ENCODE measurements at regions not wholly inside any gene's neighbourhood (a gene's known extent, or its start where the extent isn't known, plus 50 kb on each side); places are given as distances from the start of the nearest gene placed in this dataset.

DNA sequence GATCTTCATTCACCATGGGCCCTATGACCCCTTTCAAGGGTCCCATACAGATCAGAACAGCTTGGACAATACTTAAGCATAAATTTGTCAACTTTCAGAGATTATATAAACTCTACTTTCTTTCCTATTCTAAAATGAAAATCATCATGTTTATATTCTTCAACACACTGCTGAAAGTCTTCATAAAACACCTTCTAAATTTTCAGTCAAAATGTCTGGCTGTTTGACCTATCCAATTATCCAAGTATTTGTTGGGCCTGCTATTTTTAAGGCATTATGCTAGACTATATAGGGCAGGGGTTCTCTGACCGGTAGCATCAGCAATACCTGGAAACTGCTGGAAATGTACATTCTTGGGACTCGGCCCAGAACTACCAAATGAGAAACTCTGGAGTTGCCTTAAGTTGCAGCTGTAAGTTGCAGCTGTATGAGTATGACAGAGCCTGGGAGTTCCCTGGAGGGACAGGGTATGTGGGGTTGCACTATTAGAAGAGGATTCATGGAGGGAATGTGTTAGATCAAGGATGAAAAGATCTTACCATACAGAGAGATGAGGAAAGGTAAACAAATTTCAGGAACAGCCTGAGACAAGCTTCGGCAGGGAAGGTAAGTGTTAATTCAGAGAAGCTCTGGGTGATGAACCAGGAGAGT is 293.0 kb downstream of the ADGB start:
- DNase-seq (no peak), ATAC-seq (no peak)
- H3K4me3 Mint-ChIP-seq = no peak overlapping the region
- no peaks in the 10 kb centered on the region for H3K4me1 Mint-ChIP-seq
- H3K27me3 Mint-ChIP-seq = peaks cover 4% of the 10 kb centered on the region
- no peaks in the 10 kb centered on the region for H3K9me3 ChIP-seq (ENCODE audit: control insufficient read depth, low read length, poor library complexity, severe bottlenecking)
- H3K27ac Mint-ChIP-seq = no peak overlapping the region
- peaks cover 2% of the 10 kb centered on the region for H3K36me3 Mint-ChIP-seq (ENCODE audit: low read depth)

DNA sequence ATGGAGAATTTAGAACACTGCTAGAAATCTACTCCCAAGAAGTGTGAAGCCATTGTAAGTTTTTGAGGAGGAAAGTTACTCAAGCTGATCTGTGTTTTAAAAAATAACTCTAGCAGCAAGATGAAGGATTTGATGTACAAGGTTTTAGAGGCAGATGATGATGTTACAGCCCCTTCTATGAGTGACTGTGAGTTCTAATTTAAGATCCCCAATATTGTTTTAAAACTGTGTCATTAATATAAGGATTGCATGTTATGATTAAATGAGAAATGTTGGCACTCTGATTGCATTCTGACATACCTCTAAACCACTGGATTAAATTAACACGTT is 293.5 kb downstream of the ADGB start:
- Mint-ChIP-seq H3K27ac (no peak overlapping the region), H3K36me3 (ENCODE audit: low read depth) (peaks cover 2% of the 10 kb centered on the region), H3K4me3 (no peak overlapping the region), H3K27me3 (peaks cover 9% of the 10 kb centered on the region), H3K4me1 (no peaks in the 10 kb centered on the region)
- H3K9me3 ChIP-seq (ENCODE audit: control insufficient read depth, low read length, poor library complexity, severe bottlenecking) = no peaks in the 10 kb centered on the region
- DNase-seq (no peak), ATAC-seq (no peak)

DNA sequence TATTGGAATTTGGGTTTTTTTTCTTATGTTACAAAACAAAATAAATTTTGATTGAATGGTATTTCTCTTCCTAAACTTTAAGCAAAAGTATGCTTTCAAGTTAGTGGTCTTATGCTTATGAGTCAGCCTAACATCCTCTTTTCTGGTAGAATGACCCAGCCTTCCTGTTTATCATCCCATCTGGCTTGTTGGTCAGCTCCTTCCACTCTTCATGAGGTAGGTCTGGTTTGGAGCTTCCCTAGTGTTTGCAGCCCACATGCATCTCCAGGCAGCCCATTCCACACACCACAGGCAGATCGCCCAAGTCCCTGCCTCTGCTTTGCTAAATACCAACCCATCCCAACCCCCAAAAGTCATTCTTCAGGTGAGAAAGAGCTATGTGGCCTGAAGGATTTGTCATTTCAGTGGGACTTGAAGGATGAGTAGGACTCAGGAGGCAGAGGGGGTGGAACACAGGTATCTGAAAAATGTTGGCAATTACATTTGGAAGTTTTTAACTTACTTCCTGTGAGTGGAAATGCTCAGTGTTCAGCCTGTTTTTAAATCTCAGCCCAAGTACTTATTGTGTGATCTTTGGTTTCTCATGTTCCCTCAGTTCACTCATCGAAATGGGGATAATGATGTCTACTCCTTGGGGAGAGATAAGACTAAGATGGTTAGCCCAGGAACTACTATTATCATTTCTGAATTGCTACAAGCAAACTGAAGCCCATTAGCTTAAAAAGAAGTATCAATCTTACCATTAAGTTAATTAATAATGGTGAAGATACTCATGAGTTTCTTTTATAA is 294.0 kb downstream of the ADGB start:
- no peak overlapping the region for H3K4me3 Mint-ChIP-seq
- DNase-seq (no peak), ATAC-seq (no peak)
- H3K4me1 Mint-ChIP-seq = no peaks in the 10 kb centered on the region
- H3K27me3 Mint-ChIP-seq = peaks cover 12% of the 10 kb centered on the region
- H3K9me3 ChIP-seq (ENCODE audit: control insufficient read depth, low read length, poor library complexity, severe bottlenecking) = no peaks in the 10 kb centered on the region
- H3K36me3 Mint-ChIP-seq (ENCODE audit: low read depth) = peaks cover 2% of the 10 kb centered on the region
- no peak overlapping the region for H3K27ac Mint-ChIP-seq

DNA sequence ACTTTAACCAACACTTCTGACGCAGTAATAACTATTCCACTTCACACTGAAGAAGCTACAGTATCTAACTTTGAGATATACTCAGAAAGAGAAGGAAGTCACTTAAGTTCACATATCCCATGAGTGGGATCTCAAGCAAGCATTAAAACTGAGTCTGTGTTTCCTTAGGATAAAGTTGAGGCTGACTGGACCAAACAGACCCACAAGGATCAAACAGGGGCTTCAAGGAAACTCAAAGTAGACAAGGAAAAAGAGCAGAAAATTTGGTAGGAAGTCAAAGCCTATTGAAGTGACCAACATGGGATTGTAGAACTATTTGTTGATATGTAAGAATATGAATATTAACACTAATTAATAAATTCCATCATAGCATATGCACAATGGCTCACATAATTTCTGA is 294.9 kb downstream of the ADGB start:
- Mint-ChIP-seq H3K27ac (no peak overlapping the region), H3K36me3 (ENCODE audit: low read depth) (peaks cover 2% of the 10 kb centered on the region)

DNA sequence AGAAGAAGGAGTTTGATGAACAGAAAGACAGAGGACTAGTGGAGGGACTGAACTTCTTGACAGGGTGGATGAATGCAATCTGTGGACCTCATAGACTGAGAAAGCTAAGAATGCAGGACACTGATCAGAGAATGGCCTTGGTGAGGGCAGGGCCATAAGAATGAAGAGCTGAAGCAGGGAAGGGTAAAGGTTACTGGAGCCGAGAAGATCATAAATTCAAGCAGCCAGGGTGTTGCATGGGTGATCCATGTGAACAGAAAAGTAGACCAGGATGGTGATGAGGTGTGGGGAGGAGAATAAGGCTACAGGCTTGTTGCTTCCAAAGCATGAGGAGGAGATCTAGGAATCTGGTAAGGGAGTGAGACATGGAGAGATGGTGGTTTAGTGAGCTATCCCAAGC is 295.9 kb downstream of the ADGB start:
- Mint-ChIP-seq H3K36me3 (ENCODE audit: low read depth) (peaks cover 2% of the 10 kb centered on the region), H3K4me1 (peaks cover 2% of the 10 kb centered on the region), H3K27ac (no peak overlapping the region), H3K27me3 (peaks cover 17% of the 10 kb centered on the region), H3K4me3 (no peak overlapping the region)
- ATAC-seq (no peak), DNase-seq (no peak)
- no peaks in the 10 kb centered on the region for H3K9me3 ChIP-seq (ENCODE audit: control insufficient read depth, low read length, poor library complexity, severe bottlenecking)

More for the DNA sequence above, 294.9 kb downstream of the ADGB start:
- DNase-seq = no peak
- Mint-ChIP-seq H3K4me3 (no peak overlapping the region), H3K4me1 (peaks cover 2% of the 10 kb centered on the region), H3K27me3 (peaks cover 16% of the 10 kb centered on the region)
- no peak for ATAC-seq
- H3K9me3 ChIP-seq (ENCODE audit: control insufficient read depth, low read length, poor library complexity, severe bottlenecking) = no peaks in the 10 kb centered on the region

DNA sequence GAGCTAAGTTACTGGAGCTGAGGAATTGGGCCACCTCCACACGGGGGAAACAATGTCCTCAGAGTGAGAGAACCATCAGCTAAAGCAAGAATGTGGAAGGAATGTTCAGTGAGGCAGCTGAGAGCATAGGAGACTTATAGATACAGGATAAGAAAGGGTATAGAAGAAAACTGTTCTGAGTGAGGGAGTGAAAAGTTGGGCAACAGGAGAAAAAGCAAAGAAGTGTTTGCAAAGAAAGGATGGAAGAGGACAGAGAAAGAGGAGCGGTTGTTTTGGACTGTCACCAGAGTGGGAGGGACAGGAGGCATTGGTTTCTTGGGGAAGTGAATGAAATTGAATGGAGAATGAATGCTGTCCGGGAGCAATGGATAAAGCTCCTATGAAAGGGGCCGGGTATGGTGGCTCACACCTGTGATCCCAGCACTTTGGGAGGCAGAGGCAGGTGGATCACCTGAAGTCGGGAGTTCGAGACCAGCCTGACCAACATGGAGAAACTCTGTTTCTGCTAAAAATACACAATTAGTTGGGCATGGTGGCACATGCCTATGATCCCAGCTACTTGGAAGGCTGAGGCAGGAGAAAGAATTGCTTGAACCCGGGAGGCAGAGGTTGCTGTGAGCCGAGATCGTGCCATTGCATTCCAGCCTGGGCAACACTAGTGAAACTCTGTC is 296.5 kb downstream of the ADGB start:
- H3K36me3 Mint-ChIP-seq (ENCODE audit: low read depth) = peaks cover 2% of the 10 kb centered on the region
- DNase-seq (no peak), ATAC-seq (no peak)
- H3K27me3 Mint-ChIP-seq = peaks cover 17% of the 10 kb centered on the region
- H3K9me3 ChIP-seq (ENCODE audit: control insufficient read depth, low read length, poor library complexity, severe bottlenecking) = no peaks in the 10 kb centered on the region
- no peak overlapping the region for H3K27ac Mint-ChIP-seq
- no peak overlapping the region for H3K4me3 Mint-ChIP-seq
- H3K4me1 Mint-ChIP-seq = peaks cover 2% of the 10 kb centered on the region

DNA sequence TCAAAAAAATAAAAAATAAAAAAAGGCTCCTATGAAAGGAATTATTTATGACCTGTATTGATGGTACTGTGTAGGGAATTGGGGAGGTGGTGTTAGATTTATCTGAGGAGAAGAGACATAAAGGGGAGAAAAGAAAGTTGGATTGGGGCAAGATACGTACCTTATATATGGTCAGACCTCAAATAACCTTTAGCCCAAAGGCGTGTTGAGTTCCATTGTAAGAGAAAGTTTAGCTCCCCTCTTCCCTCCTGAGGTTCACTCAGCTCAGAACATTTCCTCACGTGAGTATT is 296.9 kb downstream of the ADGB start:
- H3K9me3 ChIP-seq (ENCODE audit: control insufficient read depth, low read length, poor library complexity, severe bottlenecking) = no peaks in the 10 kb centered on the region
- peaks cover 2% of the 10 kb centered on the region for H3K4me1 Mint-ChIP-seq
- H3K4me3 Mint-ChIP-seq = no peak overlapping the region
- H3K27ac Mint-ChIP-seq = no peak overlapping the region
- no peak for DNase-seq
- peaks cover 17% of the 10 kb centered on the region for H3K27me3 Mint-ChIP-seq
- ATAC-seq = no peak
- peaks cover 2% of the 10 kb centered on the region for H3K36me3 Mint-ChIP-seq (ENCODE audit: low read depth)

DNA sequence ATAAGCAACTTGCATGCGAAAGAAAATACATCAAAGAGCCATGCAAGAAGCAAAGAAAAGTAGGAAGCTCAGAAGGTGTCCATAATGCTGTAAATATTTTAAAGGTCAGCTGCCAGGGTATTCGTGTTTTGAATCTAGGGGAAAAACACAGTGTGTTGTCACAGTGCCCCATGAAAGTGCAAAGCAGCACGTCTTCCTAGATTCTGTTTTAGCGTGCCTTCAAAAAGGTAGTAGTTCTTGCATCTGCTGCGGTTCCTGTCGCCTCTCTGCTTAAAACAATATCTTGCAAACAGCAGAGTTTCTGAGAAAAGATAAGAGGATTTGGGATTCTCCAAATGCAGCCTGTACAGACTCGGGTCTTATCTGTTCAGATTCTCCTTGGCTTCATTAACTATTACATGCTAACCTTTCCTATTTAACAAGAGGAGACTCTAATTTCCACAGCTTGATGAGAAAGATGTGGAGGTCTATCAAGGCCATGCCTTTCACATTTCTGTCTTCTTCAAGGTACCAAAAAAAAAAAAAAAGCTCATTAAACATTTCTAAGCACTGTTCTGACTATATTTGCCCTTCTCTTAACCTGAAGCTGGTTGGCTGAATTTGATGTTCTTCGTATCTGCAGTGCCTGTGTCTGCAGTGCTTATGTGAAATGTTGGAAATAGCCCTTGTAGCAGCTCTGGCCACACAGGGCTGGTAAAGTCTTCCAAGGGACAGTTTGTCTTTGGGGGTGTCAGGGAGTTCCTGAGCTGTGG is 297.5 kb downstream of the ADGB start:
- DNase-seq (no peak), ATAC-seq (no peak)
- no peak overlapping the region for H3K27ac Mint-ChIP-seq
- peaks cover 2% of the 10 kb centered on the region for H3K36me3 Mint-ChIP-seq (ENCODE audit: low read depth)
- H3K27me3 Mint-ChIP-seq = peaks cover 17% of the 10 kb centered on the region
- no peak overlapping the region for H3K4me3 Mint-ChIP-seq
- no peaks in the 10 kb centered on the region for H3K9me3 ChIP-seq (ENCODE audit: control insufficient read depth, low read length, poor library complexity, severe bottlenecking)
- peaks cover 2% of the 10 kb centered on the region for H3K4me1 Mint-ChIP-seq

DNA sequence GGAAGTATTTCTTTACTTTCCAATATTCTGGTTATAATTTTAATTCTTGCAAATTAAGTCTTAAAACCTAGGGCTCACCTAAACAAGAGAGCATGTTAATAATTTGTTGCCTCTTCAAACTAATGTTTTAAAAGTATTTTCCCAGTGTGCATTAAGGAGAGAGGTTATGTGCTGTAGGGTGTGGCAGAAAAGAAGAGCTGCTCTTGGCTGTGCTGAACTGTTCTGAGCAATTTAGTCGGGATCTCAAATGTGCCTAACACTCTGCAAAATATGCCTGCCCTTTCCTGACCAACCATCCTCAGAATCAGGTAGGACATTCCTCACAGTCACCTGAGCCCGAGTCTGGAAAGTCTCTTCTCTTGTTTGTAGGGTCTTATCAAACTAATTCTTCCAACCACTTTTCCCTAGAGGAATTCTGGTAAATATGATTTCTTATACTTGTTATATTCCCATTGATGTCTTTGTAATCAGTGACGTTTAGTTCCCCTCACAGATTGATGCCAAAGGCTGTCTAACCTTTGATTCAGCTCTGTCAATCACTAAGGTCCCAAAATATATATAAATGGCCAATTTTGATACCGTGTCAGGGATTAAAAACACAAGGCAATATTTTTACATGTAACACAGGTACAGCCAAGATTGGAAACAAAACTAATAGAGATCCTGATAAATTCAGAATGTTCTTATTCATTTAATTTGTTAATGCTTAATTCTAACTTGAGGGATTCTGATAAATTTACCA is 298.4 kb downstream of the ADGB start:
- H3K9me3 ChIP-seq (ENCODE audit: control insufficient read depth, low read length, poor library complexity, severe bottlenecking) = no peaks in the 10 kb centered on the region
- Mint-ChIP-seq H3K27ac (no peak overlapping the region), H3K4me1 (peaks cover 2% of the 10 kb centered on the region), H3K4me3 (no peak overlapping the region), H3K36me3 (ENCODE audit: low read depth) (peaks cover 2% of the 10 kb centered on the region), H3K27me3 (peaks cover 17% of the 10 kb centered on the region)
- ATAC-seq (no peak), DNase-seq (no peak)

DNA sequence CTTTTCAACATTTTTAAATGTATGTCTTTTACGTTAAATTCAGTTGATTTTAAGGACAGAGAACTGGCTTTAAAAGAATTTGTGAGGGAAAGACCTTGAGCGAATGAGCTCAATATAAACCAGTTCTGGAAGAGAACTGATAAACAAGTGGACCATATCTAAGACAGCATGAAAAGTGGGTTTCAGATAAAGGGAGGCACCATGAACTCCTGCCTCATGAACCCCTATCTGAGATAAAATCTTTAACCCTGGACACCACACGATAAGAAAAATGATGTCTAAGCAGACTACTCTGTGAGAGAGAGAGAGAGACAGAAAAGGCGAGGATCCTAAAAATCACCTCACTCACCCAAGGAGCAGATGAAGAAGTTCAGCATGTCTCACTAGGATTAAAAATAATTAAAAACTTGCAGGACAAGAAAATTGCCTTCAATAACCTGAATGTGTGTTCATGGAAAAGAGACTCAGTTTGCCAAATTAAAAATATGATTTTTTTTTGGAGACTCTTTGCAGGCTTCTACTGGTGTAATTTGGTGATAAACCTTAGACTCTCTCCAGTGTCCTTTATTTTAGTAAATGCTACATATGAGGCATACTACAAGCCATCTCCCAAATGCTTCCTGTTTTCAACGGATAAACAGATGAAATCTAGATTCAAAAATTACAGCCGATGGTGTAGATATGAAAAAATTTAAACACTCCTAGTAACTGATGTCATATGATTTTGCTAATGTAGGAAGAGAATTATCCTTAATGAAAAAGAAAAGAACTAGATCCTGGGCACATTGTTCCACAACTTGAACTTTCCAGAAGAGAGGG is 299.5 kb downstream of the ADGB start:
- no peak for ATAC-seq

DNA sequence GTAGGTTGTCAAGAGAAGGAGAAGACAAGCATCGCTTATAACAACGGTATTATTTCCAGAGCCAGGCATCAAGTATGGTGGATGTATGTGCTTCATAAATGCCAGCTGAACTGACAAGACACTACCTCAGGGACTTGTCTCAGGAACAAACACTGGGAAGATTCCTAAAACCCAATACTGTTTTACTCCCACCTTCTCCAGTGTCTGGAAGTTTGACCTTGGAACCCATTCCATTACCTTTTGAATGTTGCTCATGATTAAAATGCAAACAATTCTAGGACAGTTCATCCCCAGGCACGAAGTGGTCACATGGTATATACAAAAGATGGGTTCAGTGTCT is 300.1 kb downstream of the ADGB start:
- H3K4me1 Mint-ChIP-seq = peaks cover 4% of the 10 kb centered on the region
- ATAC-seq (no peak), DNase-seq (no peak)
- H3K36me3 Mint-ChIP-seq (ENCODE audit: low read depth) = peaks cover 2% of the 10 kb centered on the region
- no peak overlapping the region for H3K27ac Mint-ChIP-seq
- no peaks in the 10 kb centered on the region for H3K9me3 ChIP-seq (ENCODE audit: control insufficient read depth, low read length, poor library complexity, severe bottlenecking)
- H3K4me3 Mint-ChIP-seq = no peak overlapping the region
- H3K27me3 Mint-ChIP-seq = peaks cover 17% of the 10 kb centered on the region

More for the DNA sequence above, 299.5 kb downstream of the ADGB start:
- Mint-ChIP-seq H3K4me1 (peaks cover 4% of the 10 kb centered on the region), H3K36me3 (ENCODE audit: low read depth) (peaks cover 2% of the 10 kb centered on the region), H3K4me3 (no peak overlapping the region), H3K27me3 (peaks cover 17% of the 10 kb centered on the region), H3K27ac (no peak overlapping the region)
- no peaks in the 10 kb centered on the region for H3K9me3 ChIP-seq (ENCODE audit: control insufficient read depth, low read length, poor library complexity, severe bottlenecking)
- DNase-seq = no peak

All from T-helper 17 cell (primary cell).